ENCODE measurements at regions not wholly inside any gene's neighbourhood (a gene's known extent, or its start where the extent isn't known, plus 50 kb on each side); places are given as distances from the start of the nearest gene placed in this dataset.

DNA sequence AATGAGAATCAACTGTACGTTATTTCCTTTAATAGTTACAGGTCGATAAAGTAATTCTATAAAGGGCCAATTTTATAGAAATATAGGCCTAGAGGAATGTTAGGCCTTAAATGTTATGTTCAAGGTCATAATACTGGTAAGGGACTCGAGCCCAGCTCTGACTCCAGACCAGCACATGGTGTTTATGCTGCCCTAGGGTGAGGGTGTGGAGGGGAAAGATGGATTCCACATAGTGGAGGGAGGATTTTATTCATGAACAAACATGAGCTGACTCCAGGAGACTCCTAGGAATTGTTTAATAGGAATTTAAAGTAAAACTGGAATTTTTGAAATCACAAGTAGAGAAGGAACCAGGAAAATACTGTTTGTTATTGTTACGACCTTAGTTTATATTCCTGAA is 139.9 kb downstream of the LACC1 start:
- WGBS, 2 donors (ENCODE audit: low coverage in 1 of 2) = 85 to 98% methylated on average over 3 to 4 of the region's 4 CpGs
- Histone ChIP-seq H3K27ac (no peak overlapping the region), H3K36me3 (no peaks in the 10 kb centered on the region), H3K4me1 (peaks cover 0 to 8% (median 2%) of the 10 kb centered on the region in 3 donors), H3K27me3 (no peaks in the 10 kb centered on the region), H3K9me3 (no peaks in the 10 kb centered on the region), H3K4me3 (no peak overlapping the region)
- TF ChIP-seq CTCF (IDR thresholded peaks at IDR 0.05) = no peak
- no peak for TF ChIP-seq POLR2AphosphoS5 (IDR thresholded peaks at IDR 0.05)
- TF ChIP-seq POLR2A (IDR thresholded peaks at IDR 0.05) = no peak
- no peak for TF ChIP-seq EP300 (IDR thresholded peaks at IDR 0.05)
- no peak for ATAC-seq

DNA sequence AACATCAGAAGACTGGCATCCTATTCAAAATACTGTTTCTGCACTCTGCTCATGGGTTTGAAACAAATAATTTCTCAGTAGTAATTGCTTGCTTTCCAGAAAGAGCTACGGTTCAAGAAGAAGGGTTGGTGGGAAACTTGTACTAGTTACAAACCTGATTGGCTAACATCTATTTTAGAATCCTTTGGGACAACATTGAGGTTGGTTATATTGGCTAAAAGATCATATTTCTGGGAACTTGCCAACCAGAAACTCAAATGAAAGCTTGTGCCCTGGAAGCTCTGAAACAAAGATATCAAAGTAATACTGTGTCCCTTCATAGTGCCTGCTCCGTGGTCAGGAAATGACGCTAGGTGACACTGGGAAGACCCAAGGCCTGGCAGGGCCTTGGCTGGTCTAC is 141.7 kb downstream of the LACC1 start:
- Histone ChIP-seq H3K4me3 (no peak overlapping the region), H3K27me3 (no peaks in the 10 kb centered on the region), H3K4me1 (no peaks in the 10 kb centered on the region), H3K27ac (no peak overlapping the region), H3K9me3 (no peaks in the 10 kb centered on the region), H3K36me3 (no peaks in the 10 kb centered on the region)
- 76 to 96% methylated on average over 3 of the region's 3 CpGs for WGBS, 2 donors (ENCODE audit: low coverage in 1 of 2)
- ATAC-seq = no peak
- TF ChIP-seq POLR2AphosphoS5 (IDR thresholded peaks at IDR 0.05) (no peak), POLR2A (IDR thresholded peaks at IDR 0.05) (no peak), EP300 (IDR thresholded peaks at IDR 0.05) (no peak), CTCF (IDR thresholded peaks at IDR 0.05) (no peak)

DNA sequence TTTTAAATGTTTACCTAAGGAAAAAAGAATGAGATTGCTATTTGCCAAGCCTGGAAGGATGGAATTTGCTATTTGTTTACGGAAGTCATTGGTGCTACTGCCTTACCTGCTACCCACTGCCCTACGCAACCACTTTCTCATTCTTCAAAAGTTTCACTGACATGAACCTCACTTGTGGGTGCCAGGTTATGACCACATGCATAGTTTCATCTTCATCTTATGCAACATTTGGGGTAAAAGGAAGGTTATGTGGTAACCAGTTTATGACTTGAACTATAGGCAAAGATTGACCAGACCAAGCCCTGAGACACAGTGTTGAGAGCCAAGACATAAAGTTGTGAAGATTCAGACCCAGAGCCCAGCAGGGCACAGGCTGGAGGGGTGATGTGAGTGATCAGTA is 142.5 kb downstream of the LACC1 start:
- Histone ChIP-seq H3K27ac (no peak overlapping the region), H3K4me3 (no peak overlapping the region), H3K4me1 (no peaks in the 10 kb centered on the region), H3K9me3 (no peaks in the 10 kb centered on the region), H3K36me3 (no peaks in the 10 kb centered on the region), H3K27me3 (no peaks in the 10 kb centered on the region)
- no peak for TF ChIP-seq POLR2A (IDR thresholded peaks at IDR 0.05)
- WGBS, 2 donors (ENCODE audit: low coverage in 1 of 2) = 88 to 90% methylated on average over 2 of the region's 2 CpGs
- no peak for ATAC-seq

GRCh38 chr13:44024167-44024845 is 144.6 kb downstream of the LACC1 start:
- Histone ChIP-seq H3K27ac (no peak overlapping the region), H3K27me3 (no peaks in the 10 kb centered on the region), H3K4me1 (no peaks in the 10 kb centered on the region), H3K4me3 (no peak overlapping the region), H3K9me3 (no peaks in the 10 kb centered on the region), H3K36me3 (no peaks in the 10 kb centered on the region)
- TF ChIP-seq CTCF (IDR thresholded peaks at IDR 0.05) (no peak), POLR2AphosphoS5 (IDR thresholded peaks at IDR 0.05) (no peak), POLR2A (IDR thresholded peaks at IDR 0.05) (no peak), EP300 (IDR thresholded peaks at IDR 0.05) (no peak)
- no peak for ATAC-seq
- 75 to 79% methylated on average over 5 of the region's 5 CpGs for WGBS, 2 donors (ENCODE audit: low coverage in 1 of 2)

DNA sequence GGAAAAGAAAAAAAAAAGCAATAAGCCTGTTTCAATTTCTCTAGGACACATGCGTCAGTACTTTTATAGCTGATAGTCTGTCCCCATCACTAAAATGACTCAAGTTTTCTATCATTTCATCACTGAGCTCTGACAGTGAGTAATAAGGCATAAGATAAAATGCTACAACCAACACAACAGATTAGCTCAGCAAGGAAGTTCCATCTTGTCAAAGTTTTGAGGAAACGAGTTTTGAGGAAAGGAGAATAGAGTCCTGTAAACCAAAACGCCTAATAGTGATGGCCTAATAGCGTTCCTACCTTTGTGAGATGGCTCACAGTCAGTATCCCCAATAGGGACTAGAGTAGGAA is 145.1 kb downstream of the LACC1 start:
- Histone ChIP-seq H3K27me3 (no peaks in the 10 kb centered on the region), H3K36me3 (no peaks in the 10 kb centered on the region), H3K27ac (no peak overlapping the region), H3K4me3 (no peak overlapping the region), H3K9me3 (no peaks in the 10 kb centered on the region), H3K4me1 (no peaks in the 10 kb centered on the region)
- TF ChIP-seq CTCF (IDR thresholded peaks at IDR 0.05) = no peak
- TF ChIP-seq POLR2AphosphoS5 (IDR thresholded peaks at IDR 0.05) = no peak
- no peak for TF ChIP-seq POLR2A (IDR thresholded peaks at IDR 0.05)
- no peak for TF ChIP-seq EP300 (IDR thresholded peaks at IDR 0.05)
- WGBS, 2 donors (ENCODE audit: low coverage in 1 of 2) = 71 to 87% methylated on average over 4 of the region's 4 CpGs
- ATAC-seq = no peak
